ENCODE measurements at regions not wholly inside any gene's neighbourhood (a gene's known extent, or its start where the extent isn't known, plus 50 kb on each side); places are given as distances from the start of the nearest gene placed in this dataset.
A peak's percentile ranks its signal among the peaks of the same experiment; 100 is the strongest.
"Not testable (repeated sequence)": the region's sequence is repeated elsewhere in the genome, so short reads cannot be mapped to it uniquely, and the experiment has no call there.

DNA sequence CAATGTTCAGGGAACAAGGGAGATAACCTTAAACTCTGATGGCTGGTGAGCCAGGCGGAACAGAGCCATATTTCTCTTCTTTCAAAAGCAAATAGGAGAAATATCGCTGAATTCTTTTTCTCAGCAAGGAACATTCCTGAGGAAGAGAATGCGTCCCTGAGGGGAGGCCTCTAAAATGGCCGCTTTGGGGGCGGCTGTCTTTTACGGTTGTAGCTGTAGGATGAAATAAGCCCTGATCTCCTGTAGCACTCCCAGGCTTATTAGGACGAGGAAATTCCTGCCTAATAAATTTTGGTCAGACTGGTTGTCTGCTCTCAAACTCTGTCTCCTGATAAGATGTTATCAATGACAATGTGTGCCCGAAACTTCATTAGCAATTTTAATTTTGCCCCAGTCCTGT is 496.4 kb upstream of the MCTP2 start:
- H3K27ac Mint-ChIP-seq; H3K27me3 Mint-ChIP-seq (ENCODE audit: low read depth); CTCF ChIA-PET; ATAC-seq; POLR2A ChIA-PET; H3K4me1 Mint-ChIP-seq; H3K4me3 Mint-ChIP-seq: not testable (repeated sequence)
- peaks cover 11% of the 10 kb centered on the region for H3K36me3 Mint-ChIP-seq
- peak; percentile 23 for DNase-seq (ENCODE audit: low spot score)
- peaks cover 29% of the 10 kb centered on the region for H3K9me3 Mint-ChIP-seq

DNA sequence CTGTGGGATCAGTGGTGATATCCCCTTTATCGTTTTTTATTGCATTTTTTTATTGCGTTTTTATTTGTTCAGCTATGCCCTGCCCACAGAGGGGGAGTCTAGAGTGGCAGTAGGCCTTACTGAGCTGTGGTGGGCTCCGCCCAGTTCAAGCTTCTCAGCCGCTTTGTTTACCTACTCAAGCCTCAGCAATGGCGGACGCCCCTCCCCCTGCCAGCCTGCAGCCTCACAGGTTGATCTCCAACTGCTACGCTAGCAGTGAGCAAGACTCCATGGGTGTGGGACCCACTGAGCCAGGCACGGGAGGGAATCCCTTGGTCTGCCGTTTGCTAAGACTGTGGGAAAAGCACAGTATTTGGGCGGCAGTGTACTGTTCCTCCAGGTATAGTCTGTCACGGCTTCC is 500.6 kb upstream of the MCTP2 start:
- no peak for ATAC-seq
- H3K4me1 Mint-ChIP-seq, result peaks cover 5% of the 10 kb centered on the region; the same call in 1 of the 2 replicates

More for the DNA sequence above, 500.6 kb upstream of the MCTP2 start:
- peaks cover 3% of the 10 kb centered on the region; the same call in 1 of the 2 replicates for H3K27me3 Mint-ChIP-seq (ENCODE audit: low read depth)
- H3K9me3 Mint-ChIP-seq, result peaks cover 53% of the 10 kb centered on the region
- no peak overlapping the region for H3K27ac Mint-ChIP-seq
- POLR2A ChIA-PET, result no interaction called here
- DNase-seq (ENCODE audit: low spot score), result peak; percentile 35
- CTCF ChIA-PET, result interaction anchor here (0.7 kb wide), 1 partner anchor 113 kb away, joined by 4 read pairs; no protein-coding TSS in a partner anchor
- no peak overlapping the region for H3K4me3 Mint-ChIP-seq
- TF ChIP-seq, protein P1, sequence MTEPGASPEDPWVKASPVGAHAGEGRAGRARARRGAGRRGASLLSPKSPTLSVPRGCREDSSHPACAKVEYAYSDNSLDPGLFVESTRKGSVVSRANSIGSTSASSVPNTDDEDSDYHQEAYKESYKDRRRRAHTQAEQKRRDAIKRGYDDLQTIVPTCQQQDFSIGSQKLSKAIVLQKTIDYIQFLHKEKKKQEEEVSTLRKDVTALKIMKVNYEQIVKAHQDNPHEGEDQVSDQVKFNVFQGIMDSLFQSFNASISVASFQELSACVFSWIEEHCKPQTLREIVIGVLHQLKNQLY (CRISPR knock-in tag; IDR thresholded peaks at IDR 0.05), result no peak
- TF ChIP-seq, protein P2, sequence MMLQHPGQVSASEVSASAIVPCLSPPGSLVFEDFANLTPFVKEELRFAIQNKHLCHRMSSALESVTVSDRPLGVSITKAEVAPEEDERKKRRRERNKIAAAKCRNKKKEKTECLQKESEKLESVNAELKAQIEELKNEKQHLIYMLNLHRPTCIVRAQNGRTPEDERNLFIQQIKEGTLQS (CRISPR knock-in tag; conservative IDR thresholded peaks at IDR 0.05), result no peak
- no peak for TF ChIP-seq NFYB (CRISPR knock-in tag; conservative IDR thresholded peaks at IDR 0.05; ENCODE audit: low read depth)
- no peak for TF ChIP-seq ZNF219 (CRISPR knock-in tag; IDR thresholded peaks at IDR 0.05; ENCODE audit: borderline replicate concordance)
- TF ChIP-seq, protein P3, sequence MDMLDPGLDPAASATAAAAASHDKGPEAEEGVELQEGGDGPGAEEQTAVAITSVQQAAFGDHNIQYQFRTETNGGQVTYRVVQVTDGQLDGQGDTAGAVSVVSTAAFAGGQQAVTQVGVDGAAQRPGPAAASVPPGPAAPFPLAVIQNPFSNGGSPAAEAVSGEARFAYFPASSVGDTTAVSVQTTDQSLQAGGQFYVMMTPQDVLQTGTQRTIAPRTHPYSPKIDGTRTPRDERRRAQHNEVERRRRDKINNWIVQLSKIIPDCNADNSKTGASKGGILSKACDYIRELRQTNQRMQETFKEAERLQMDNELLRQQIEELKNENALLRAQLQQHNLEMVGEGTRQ (CRISPR knock-in tag; IDR thresholded peaks at IDR 0.05), result no peak
- TF ChIP-seq, protein P4, sequence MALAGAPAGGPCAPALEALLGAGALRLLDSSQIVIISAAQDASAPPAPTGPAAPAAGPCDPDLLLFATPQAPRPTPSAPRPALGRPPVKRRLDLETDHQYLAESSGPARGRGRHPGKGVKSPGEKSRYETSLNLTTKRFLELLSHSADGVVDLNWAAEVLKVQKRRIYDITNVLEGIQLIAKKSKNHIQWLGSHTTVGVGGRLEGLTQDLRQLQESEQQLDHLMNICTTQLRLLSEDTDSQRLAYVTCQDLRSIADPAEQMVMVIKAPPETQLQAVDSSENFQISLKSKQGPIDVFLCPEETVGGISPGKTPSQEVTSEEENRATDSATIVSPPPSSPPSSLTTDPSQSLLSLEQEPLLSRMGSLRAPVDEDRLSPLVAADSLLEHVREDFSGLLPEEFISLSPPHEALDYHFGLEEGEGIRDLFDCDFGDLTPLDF (CRISPR knock-in tag; IDR thresholded peaks at IDR 0.05), result no peak
- TF ChIP-seq, protein P5, sequence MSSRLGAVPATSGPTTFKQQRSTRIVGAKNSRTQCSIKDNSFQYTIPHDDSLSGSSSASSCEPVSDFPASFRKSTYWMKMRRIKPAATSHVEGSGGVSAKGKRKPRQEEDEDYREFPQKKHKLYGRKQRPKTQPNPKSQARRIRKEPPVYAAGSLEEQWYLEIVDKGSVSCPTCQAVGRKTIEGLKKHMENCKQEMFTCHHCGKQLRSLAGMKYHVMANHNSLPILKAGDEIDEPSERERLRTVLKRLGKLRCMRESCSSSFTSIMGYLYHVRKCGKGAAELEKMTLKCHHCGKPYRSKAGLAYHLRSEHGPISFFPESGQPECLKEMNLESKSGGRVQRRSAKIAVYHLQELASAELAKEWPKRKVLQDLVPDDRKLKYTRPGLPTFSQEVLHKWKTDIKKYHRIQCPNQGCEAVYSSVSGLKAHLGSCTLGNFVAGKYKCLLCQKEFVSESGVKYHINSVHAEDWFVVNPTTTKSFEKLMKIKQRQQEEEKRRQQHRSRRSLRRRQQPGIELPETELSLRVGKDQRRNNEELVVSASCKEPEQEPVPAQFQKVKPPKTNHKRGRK (CRISPR knock-in tag; IDR thresholded peaks at IDR 0.05; ENCODE audit: borderline replicate concordance), result no peak
- TF ChIP-seq, protein P6, sequence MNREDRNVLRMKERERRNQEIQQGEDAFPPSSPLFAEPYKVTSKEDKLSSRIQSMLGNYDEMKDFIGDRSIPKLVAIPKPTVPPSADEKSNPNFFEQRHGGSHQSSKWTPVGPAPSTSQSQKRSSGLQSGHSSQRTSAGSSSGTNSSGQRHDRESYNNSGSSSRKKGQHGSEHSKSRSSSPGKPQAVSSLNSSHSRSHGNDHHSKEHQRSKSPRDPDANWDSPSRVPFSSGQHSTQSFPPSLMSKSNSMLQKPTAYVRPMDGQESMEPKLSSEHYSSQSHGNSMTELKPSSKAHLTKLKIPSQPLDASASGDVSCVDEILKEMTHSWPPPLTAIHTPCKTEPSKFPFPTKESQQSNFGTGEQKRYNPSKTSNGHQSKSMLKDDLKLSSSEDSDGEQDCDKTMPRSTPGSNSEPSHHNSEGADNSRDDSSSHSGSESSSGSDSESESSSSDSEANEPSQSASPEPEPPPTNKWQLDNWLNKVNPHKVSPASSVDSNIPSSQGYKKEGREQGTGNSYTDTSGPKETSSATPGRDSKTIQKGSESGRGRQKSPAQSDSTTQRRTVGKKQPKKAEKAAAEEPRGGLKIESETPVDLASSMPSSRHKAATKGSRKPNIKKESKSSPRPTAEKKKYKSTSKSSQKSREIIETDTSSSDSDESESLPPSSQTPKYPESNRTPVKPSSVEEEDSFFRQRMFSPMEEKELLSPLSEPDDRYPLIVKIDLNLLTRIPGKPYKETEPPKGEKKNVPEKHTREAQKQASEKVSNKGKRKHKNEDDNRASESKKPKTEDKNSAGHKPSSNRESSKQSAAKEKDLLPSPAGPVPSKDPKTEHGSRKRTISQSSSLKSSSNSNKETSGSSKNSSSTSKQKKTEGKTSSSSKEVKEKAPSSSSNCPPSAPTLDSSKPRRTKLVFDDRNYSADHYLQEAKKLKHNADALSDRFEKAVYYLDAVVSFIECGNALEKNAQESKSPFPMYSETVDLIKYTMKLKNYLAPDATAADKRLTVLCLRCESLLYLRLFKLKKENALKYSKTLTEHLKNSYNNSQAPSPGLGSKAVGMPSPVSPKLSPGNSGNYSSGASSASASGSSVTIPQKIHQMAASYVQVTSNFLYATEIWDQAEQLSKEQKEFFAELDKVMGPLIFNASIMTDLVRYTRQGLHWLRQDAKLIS (CRISPR knock-in tag; IDR thresholded peaks at IDR 0.05; ENCODE audit: borderline replicate concordance), result no peak
- TF ChIP-seq, protein P7, sequence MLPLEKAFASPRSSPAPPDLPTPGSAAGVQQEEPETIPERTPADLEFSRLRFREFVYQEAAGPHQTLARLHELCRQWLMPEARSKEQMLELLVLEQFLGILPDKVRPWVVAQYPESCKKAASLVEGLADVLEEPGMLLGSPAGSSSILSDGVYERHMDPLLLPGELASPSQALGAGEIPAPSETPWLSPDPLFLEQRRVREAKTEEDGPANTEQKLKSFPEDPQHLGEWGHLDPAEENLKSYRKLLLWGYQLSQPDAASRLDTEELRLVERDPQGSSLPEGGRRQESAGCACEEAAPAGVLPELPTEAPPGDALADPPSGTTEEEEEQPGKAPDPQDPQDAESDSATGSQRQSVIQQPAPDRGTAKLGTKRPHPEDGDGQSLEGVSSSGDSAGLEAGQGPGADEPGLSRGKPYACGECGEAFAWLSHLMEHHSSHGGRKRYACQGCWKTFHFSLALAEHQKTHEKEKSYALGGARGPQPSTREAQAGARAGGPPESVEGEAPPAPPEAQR (CRISPR knock-in tag; IDR thresholded peaks at IDR 0.05), result no peak
- no peak for TF ChIP-seq JUN (CRISPR knock-in tag; IDR thresholded peaks at IDR 0.05)
- TF ChIP-seq, protein P8, sequence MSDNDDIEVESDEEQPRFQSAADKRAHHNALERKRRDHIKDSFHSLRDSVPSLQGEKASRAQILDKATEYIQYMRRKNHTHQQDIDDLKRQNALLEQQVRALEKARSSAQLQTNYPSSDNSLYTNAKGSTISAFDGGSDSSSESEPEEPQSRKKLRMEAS (CRISPR knock-in tag; IDR thresholded peaks at IDR 0.05), result no peak
- TF ChIP-seq, protein P9, sequence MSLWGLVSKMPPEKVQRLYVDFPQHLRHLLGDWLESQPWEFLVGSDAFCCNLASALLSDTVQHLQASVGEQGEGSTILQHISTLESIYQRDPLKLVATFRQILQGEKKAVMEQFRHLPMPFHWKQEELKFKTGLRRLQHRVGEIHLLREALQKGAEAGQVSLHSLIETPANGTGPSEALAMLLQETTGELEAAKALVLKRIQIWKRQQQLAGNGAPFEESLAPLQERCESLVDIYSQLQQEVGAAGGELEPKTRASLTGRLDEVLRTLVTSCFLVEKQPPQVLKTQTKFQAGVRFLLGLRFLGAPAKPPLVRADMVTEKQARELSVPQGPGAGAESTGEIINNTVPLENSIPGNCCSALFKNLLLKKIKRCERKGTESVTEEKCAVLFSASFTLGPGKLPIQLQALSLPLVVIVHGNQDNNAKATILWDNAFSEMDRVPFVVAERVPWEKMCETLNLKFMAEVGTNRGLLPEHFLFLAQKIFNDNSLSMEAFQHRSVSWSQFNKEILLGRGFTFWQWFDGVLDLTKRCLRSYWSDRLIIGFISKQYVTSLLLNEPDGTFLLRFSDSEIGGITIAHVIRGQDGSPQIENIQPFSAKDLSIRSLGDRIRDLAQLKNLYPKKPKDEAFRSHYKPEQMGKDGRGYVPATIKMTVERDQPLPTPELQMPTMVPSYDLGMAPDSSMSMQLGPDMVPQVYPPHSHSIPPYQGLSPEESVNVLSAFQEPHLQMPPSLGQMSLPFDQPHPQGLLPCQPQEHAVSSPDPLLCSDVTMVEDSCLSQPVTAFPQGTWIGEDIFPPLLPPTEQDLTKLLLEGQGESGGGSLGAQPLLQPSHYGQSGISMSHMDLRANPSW (CRISPR knock-in tag; conservative IDR thresholded peaks at IDR 0.05; ENCODE audit: low read depth), result no peak
- TF ChIP-seq, protein P10, sequence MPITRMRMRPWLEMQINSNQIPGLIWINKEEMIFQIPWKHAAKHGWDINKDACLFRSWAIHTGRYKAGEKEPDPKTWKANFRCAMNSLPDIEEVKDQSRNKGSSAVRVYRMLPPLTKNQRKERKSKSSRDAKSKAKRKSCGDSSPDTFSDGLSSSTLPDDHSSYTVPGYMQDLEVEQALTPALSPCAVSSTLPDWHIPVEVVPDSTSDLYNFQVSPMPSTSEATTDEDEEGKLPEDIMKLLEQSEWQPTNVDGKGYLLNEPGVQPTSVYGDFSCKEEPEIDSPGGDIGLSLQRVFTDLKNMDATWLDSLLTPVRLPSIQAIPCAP (CRISPR knock-in tag; IDR thresholded peaks at IDR 0.05), result no peak
- TF ChIP-seq ZNF317 (CRISPR knock-in tag; IDR thresholded peaks at IDR 0.05; ENCODE audit: borderline replicate concordance, low read depth), result no peak
- peaks cover 20% of the 10 kb centered on the region for H3K36me3 Mint-ChIP-seq
